ENCODE measurements at regions not wholly inside any gene's neighbourhood (a gene's known extent, or its start where the extent isn't known, plus 50 kb on each side); places are given as distances from the start of the nearest gene placed in this dataset.

GRCh38 chr3:107992976-107993684 is 97.7 kb downstream of the CD47 start:
- no peak for DNase-seq (ENCODE audit: low read depth, low spot score)
- CTCF ChIA-PET = no interaction called here

DNA sequence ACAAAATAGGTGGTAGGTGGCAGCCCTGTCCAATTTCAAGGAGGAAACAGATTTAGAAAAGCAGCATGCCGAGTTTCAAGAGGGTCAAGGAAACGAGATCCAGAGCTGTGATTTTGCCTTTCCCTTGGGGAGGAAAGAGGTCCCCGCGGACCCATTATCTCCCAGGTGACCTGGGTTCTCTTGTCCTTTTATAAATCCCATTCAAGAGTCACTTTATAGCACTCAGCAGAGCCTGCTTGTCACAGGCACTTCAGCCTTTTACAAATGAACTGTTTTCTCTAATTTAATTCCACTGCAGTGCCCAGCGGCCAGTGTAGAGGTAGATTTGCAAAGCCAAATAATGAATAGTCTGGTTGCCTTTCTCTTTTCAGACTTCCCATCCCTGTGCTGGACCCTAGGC is 99.9 kb downstream of the CD47 start:
- Histone ChIP-seq H3K4me3 (ENCODE audit: low read depth, low read length) (no peak overlapping the region), H3K9me3 (ENCODE audit: control insufficient read depth, insufficient read depth, low read length) (no peaks in the 10 kb centered on the region), H3K27me3 (ENCODE audit: control insufficient read depth, insufficient read depth, low read length) (no peaks in the 10 kb centered on the region), H3K27ac (ENCODE audit: low read depth, low read length) (no peak overlapping the region)
- POLR2A ChIA-PET = no interaction called here
- TF ChIP-seq, protein P1, sequence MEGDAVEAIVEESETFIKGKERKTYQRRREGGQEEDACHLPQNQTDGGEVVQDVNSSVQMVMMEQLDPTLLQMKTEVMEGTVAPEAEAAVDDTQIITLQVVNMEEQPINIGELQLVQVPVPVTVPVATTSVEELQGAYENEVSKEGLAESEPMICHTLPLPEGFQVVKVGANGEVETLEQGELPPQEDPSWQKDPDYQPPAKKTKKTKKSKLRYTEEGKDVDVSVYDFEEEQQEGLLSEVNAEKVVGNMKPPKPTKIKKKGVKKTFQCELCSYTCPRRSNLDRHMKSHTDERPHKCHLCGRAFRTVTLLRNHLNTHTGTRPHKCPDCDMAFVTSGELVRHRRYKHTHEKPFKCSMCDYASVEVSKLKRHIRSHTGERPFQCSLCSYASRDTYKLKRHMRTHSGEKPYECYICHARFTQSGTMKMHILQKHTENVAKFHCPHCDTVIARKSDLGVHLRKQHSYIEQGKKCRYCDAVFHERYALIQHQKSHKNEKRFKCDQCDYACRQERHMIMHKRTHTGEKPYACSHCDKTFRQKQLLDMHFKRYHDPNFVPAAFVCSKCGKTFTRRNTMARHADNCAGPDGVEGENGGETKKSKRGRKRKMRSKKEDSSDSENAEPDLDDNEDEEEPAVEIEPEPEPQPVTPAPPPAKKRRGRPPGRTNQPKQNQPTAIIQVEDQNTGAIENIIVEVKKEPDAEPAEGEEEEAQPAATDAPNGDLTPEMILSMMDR (IDR thresholded peaks at IDR 0.05; ENCODE audit: low read depth, low read length) = no peak
- CTCF ChIA-PET = no interaction called here
- no peak for DNase-seq (ENCODE audit: low read depth, low spot score)

More at GRCh38 chr3:107992976-107993684, 97.7 kb downstream of the CD47 start:
- no peaks in the 10 kb centered on the region for H3K27me3 ChIP-seq (ENCODE audit: control insufficient read depth, insufficient read depth, low read length)
- H3K4me3 ChIP-seq (ENCODE audit: low read depth, low read length) = no peak overlapping the region
- no peaks in the 10 kb centered on the region for H3K9me3 ChIP-seq (ENCODE audit: control insufficient read depth, insufficient read depth, low read length)
- H3K27ac ChIP-seq (ENCODE audit: low read depth, low read length) = no peak overlapping the region
- TF ChIP-seq, protein P1 (IDR thresholded peaks at IDR 0.05; ENCODE audit: low read depth, low read length) = no peak
- POLR2A ChIA-PET = interaction anchor here (0.7 kb wide), 1 partner anchor 177 kb away, joined by 3 read pairs; no protein-coding TSS in a partner anchor

DNA sequence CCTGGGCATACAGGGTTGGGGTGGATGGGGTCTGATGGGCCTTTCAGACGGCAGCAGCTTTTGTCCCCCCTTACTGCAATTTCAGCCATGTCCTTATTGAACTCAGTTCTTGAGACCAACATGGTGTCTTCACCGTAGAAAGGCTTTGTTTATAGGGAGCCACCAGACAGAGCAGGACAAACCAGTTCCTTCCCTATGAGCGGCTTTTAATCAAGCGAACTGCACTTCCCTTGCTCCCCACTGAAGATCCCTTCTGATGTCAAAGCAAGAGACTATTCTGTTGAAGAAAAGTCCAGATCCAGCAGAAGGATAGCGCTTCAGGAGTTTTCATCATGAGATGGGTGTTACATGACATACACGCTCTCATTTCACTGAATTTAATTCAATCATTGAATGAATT is 100.4 kb downstream of the CD47 start:
- Histone ChIP-seq H3K27me3 (ENCODE audit: control insufficient read depth, insufficient read depth, low read length) (no peaks in the 10 kb centered on the region), H3K9me3 (ENCODE audit: control insufficient read depth, insufficient read depth, low read length) (no peaks in the 10 kb centered on the region), H3K4me3 (ENCODE audit: low read depth, low read length) (no peak overlapping the region), H3K27ac (ENCODE audit: low read depth, low read length) (no peak overlapping the region)
- no peak for DNase-seq (ENCODE audit: low read depth, low spot score)
- TF ChIP-seq, protein P1 (IDR thresholded peaks at IDR 0.05; ENCODE audit: low read depth, low read length) = no peak
- ChIA-PET CTCF (interaction anchor here (0.9 to 2.0 kb wide), 2 partner anchors 63 to 755 kb away, joined by 3 to 5 read pairs; no protein-coding TSS in a partner anchor), POLR2A (no interaction called here)

- Histone ChIP-seq H3K27ac (ENCODE audit: low read depth, low read length) (no peak overlapping the region), H3K27me3 (ENCODE audit: control insufficient read depth, insufficient read depth, low read length) (no peaks in the 10 kb centered on the region), H3K9me3 (ENCODE audit: control insufficient read depth, insufficient read depth, low read length) (no peaks in the 10 kb centered on the region), H3K4me3 (ENCODE audit: low read depth, low read length) (no peak overlapping the region)
- TF ChIP-seq, protein P1 (IDR thresholded peaks at IDR 0.05; ENCODE audit: low read depth, low read length) = no peak
- DNase-seq (ENCODE audit: low read depth, low spot score) = no peak
- ChIA-PET POLR2A (no interaction called here), CTCF (interaction anchor here (0.9 to 2.0 kb wide), 2 partner anchors 62 to 754 kb away, joined by 3 to 5 read pairs; no protein-coding TSS in a partner anchor)
Observed at GRCh38 chr3:107989661-107990060, 101.2 kb downstream of the CD47 start.

DNA sequence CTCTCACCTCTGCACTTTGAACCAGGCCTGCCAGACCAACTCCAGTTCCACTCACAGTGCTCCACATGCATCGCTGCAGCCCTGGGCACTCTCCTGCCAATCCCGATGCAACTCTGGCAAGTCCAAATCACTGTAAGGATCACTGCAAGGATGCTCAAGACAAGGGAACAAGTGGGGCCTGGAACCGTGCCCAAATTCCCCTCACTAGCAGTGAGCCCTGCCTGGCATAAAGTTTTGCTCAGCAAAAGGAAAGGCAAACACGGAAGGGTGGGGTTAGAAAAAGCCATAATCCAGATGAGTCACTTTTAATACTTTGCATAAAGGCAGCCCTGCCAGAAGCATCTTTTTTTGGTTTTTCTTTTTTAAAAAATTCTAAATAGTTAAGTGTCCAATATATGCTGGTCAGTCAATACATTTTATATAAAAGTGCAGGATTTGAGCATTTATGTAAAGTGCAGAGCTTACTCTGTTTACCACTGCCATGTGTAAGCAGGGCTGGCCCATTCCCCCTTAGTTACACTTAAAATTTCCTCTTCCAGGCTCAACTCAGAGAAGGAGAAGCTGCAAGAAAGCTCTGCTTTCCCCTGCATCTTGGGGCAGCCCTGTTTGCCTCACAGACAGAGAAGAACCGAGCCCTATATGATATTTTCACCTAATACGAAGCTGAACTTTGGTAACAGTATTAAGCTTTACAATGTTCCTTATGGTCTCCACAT is 102.2 kb downstream of the CD47 start:
- Histone ChIP-seq H3K27me3 (ENCODE audit: control insufficient read depth, insufficient read depth, low read length) (no peaks in the 10 kb centered on the region), H3K27ac (ENCODE audit: low read depth, low read length) (no peak overlapping the region), H3K9me3 (ENCODE audit: control insufficient read depth, insufficient read depth, low read length) (no peaks in the 10 kb centered on the region), H3K4me3 (ENCODE audit: low read depth, low read length) (no peak overlapping the region)
- TF ChIP-seq, protein P1 (IDR thresholded peaks at IDR 0.05; ENCODE audit: low read depth, low read length) = no peak
- ChIA-PET CTCF (interaction anchor here (0.9 to 2.0 kb wide), 2 partner anchors 61 to 489 kb away, joined by 3 to 5 read pairs; no protein-coding TSS in a partner anchor), POLR2A (no interaction called here)
- no peak for DNase-seq (ENCODE audit: low read depth, low spot score)

Data from AG04450 (cell line).